HG02852 (cell line): ENCODE measurements at regions not wholly inside any gene's neighbourhood (a gene's known extent, or its start where the extent isn't known, plus 50 kb on each side); places are given as distances from the start of the nearest gene placed in this dataset.

ENCODE experiments used
- ATAC-seq: cut with Tn5 transposase; IDR thresholded peaks from one replicate; pipeline ENCODE4 v1.9.1; 2021; ENCODE audit warnings: mild to moderate bottlenecking, moderate library complexity; ENCODE audit not compliant: unreplicated experiment

DNA sequence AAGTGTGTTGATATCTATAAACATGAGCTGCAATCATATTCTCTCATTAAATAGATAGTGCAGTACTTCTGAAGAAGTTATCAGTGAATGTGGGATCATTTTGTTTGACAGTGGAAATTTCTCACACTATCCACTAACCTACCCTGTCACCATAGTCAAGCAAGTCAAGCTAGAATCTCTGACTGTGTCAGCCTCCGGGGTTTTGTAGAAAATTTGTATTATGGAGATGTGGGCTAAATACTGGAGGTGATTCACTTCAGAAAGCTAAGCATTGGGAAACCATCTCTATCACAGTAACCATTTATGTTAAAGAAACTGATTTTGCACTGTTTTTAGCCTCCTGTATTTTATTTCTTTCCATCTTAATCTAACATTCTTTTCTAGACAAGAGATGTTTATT lies 126.6 kb upstream of the CREB1 start:
- ATAC-seq, result no peak

DNA sequence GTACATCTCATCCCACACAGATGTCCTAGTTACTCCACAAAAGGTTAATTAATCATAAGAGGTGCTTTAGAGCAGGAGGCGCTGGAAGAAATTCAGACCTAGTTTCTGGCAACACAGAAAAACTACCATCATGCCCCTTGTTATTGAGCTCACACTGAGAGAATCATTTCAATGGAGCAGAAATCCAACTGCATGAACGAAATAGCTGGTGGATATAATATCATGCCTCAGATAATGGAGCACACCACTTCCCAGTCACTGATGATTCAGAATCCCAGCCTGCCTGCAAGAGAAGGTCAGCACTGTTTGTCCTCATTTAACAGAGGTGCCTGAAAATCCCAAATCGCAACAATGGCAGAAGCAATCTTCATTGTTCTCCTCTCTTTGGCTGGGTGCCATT lies 125.8 kb upstream of the CREB1 start:
- ATAC-seq, result no peak

DNA sequence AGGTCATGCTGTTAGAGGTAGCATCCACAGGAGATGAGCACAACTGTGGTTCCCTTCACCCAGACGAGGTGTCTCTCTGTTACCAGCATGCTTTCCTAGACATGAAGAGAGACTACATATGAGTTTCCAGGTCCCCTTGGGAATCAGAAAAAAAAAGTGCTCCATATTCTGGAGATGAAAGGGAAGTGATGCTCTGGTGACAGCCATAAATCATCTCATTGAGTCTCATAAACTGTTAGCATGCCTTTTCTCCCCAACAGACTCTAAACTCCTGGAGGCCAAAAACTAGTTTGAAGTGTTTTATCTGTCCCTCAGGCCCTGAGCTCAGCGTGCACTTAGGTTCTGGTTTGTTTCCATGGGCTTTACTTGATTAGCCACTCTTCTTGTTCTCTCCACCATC lies 124.6 kb upstream of the CREB1 start:
- no peak for ATAC-seq

DNA sequence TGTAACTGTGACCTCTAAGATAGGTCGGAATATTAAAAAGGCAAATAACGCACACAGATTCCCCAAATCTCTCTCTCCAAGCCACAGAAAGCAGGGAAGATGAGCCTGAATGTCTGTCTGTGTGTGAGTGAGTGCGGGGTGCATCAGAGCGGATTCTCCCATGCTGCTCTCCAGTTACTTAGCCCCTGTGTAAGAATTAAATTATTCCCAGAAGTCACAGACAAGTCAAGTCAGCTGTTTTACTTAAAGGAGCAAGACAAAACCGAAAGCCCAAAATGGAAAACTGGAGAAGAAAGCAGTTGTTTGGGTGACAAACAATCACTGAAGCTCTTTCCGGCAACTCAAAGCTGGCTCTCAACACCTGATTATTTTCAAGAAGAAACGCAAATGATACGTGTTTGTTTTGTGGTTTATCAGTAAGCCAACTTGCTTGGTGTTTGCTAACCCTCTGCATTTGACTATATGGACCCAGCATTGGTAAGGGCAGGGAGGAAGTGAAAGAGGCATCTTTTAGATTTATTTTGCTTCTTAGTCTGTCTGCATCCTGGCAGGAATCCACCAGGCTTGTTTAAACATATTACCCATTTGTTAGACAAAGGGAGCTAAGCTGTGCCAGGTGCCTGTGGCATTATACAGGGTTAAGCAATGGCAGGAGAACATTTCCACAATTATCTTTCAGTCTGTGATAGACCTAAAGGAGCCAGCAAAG lies 121.5 kb upstream of the CREB1 start:
- ATAC-seq, result peak; percentile 81

DNA sequence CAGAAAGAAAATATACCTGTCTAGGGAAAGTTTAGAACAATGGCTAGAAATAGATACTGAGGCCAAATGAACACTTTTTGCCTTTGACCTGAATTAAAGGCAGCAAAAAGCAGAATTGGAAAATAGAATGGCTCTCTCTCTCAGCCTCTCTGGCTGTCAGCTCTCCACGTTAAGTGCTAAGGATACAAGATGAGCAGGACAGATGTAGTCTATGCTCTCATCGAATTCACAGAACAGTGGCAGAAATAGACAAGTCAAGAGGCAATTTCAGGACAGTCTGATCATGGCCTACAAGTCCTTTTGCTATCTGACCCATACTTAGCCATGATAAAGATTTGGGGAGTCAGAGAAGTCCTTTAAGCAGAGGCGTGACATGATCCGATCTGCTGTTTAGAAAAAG lies 120.2 kb upstream of the CREB1 start:
- no peak for ATAC-seq

DNA sequence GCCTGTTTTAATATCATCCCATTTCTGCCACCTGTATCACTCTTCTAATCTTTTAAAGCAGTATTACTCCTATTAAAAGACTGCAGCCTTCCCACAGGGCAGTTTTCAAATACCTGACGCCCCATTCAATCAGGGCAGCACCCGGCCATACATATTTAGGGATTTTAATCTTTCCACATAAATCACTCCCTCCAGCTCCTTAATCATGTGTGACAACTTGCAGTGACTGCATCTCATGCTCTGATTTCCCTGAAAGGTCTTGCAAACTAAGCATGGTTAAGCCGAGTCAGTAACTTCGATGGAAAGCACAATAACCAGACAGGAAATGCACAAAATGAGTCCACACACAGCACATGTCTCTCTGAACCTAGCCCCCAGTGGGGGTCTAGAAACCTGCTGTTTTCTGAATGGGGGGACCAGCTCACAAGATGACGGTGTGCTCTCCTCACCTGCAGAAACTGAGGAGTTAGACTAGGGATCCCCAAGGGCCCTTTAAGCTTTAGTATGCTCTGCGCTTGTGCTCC lies 116.9 kb upstream of the CREB1 start:
- no peak for ATAC-seq

DNA sequence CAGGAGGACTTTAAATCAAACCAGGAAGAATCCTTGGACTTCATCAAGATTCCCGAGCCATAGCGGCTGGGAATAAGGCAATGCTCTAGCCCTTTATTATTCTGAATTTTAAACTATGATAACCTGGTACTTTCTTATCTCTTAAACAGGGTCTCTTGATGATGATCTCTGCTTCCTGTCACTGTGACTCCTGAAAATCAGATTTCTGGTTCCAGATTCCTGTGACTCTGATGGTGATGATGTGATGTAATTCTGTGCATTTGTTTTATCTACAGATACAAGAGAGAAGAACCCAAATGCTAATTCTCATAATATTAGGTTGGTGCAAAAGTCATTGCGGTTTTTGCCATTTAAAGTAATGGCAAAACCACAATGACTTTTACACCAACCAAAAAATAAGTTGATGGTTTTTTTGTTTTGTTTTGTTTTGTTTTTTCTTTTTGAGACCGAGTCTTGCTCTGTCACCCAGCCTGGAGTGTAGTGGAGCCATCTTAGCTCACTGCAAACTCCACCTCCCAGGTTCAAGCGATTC lies 116.3 kb upstream of the CREB1 start:
- no peak for ATAC-seq

DNA sequence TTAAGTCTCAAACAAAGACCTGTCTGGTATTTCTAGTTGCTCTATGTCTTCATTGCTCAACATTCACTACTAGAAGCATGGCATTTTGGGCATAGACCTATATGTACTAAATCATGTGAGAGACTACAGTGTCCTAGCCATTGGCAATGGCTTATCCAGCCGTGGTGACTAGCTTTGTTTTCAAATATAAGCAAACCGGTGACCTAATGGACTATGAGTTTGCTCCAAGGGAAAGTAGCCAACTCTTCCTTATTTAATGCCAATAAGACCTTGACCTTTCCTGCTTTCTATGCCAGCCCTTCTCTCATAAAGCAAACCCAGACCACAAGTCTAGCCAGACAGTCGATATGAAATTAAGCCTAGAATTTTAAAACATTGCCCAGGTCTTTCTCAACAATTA lies 113.7 kb upstream of the CREB1 start:
- ATAC-seq, result no peak

DNA sequence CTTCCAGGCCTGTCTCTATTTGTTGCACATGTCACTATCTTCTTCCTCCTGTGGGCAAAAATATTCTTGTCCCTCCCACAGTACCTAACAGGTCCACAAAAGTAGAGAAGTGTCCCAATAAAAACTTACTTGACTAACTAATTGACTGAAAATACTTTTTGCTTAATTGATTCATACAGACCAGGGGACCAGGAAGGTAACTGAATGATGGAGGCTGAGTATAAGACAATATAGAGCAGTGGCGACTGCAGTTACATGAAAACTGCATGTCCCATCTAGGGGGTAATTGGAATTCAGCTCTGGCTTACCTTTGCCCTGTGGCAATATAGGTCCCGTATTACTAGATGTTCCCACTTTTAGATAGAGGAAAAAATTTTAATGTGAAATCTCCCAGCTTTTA lies 112.9 kb upstream of the CREB1 start:
- ATAC-seq, result no peak

DNA sequence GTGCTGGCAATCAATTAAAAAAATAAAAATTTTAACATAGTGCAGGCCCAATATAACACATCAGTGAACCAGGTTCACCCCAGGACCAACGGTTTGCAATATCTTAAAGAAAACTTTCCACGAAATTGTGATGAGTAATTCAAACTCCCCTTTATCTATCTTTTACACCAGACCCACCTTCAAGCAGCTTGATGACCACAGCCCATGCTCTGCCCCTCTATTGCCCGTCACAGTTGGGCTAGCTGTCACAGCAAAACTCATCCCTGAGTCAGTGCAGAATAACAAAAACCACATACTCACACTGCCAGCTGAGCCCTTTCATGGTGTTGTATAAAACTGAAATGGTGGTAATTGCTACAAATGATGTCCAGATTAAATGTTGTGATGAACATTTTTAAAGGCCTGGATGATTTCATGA lies 112.5 kb upstream of the CREB1 start:
- ATAC-seq, result no peak

DNA sequence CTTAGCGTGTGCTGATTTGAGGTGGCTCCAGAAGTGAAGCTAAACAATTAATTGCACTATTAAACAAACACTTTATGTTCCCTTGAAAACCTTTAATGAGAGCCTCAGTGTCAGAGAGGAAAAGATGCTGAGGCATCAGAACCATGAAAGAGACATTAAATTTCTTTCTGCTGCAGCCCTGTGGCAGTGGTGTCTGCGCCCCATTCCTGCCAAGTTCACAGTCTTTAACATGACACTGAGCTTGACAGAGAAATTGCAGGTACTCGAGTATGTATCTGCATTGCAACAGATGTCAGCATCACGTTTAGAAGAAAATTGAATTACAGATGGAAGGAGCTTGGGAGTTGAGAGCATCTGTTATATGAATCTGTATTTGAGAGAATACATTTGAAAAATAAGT lies 111.3 kb upstream of the CREB1 start:
- ATAC-seq, result no peak

DNA sequence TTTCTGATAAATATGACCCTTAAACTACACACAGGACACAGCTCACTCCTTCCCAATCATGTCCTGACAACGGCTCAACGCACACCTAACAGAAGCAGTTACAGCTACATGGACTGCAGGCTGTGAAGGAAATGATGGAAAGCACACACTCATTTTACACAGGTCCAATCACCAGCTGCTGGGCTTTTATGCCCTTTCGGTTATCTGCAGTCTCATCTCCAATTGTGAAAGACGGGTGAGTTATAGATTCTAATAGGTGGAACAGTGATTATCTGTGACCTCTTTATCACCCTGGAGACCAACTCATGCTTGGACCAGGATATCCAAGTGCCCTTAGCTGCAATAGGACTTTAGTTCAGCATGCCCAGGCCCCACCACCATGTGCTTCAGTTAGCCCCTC lies 110.4 kb upstream of the CREB1 start:
- no peak for ATAC-seq

DNA sequence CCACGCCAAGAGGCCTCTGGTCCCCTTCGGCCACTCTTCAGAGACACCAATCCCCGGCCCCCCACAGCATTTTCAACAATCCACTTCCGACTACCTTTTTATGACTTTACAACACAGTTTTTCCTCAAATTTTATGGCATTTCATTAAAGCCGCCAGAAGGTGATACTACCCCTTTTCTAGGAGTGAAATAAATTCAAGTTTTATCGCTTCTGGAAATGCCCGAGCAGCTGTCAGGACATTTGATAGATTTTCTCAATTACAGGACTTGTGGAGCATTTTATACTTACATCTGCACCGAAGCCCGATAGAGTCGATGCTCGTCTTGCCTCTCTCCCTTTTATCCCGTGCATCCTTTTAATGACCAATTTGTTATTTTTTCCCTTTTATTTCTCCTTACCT lies 108.1 kb upstream of the CREB1 start:
- ATAC-seq, result no peak

DNA sequence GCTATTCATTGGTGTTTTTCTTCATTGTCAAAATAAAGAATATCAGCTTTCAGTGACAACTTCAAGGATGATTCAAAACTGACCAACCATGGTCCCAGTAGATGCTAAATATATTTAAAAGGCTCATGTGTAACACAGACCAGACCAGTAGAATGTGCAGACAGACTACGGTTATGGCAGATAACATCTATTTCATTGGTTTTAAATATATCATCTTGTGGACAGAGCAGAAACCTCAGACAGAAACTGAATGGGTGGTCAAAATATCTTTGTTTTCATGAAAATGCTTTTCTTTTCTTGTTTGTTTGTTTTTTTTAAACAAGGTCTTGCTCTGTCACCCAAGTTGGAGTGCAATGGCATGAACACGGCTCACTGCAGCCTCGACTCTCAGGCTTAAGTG lies 107.4 kb upstream of the CREB1 start:
- peak; percentile 49 for ATAC-seq

DNA sequence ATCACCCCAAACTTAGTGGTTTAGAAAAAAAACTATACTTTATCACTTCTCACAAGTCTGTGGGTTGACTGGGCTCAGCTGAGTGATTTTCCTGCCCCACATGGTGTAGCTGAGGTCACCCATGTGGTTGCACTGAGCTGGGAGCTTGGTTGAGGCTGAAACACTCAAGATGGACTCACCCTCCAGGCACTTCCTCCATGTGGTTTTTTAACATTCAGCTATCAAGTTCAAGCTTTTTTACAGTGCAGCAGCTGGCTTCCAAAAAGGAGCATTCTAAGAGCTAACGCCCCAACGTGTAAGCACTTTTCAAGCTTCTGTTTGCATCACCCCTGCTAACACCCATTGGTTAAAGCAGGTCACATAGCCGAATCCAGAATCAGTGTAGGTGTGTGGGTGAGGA lies 105.9 kb upstream of the CREB1 start:
- ATAC-seq, result peak; percentile 94

DNA sequence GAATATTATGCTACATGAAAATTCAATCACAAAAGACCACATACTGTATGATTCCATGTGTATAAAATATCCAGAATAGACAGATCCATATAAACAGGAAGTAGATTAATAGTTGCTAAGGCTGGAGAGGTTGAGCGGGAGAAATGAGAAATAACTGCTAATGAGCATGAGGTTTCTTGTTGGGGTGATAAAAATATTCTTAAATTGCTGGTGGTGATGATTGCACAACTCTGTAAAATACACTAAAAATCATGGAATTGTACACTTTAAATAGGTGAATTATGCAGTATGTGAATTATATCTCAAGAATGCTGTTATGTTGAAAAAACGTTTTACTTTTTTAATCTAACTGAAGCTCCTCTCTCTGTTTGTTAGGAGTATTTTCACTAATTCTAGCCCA lies 101.8 kb upstream of the CREB1 start:
- no peak for ATAC-seq

DNA sequence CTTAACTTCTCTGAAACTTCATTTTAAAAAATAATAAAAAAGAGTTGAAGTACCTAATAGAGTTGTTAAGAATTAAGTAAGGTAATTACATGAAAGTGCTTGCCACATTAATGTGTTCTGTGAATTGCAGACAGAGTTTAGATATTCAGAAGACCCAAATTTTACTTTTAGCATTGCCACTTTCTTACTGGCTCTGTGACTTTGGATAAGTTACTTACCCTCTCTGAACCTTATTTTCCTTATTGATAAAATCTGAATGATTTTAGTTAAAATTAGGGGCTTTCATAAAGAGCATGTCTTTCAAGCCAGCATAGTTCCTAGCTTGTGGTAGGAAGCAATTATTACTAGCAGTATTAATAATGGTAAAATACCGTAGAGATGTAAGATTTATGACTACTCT lies 101.2 kb upstream of the CREB1 start:
- no peak for ATAC-seq

DNA sequence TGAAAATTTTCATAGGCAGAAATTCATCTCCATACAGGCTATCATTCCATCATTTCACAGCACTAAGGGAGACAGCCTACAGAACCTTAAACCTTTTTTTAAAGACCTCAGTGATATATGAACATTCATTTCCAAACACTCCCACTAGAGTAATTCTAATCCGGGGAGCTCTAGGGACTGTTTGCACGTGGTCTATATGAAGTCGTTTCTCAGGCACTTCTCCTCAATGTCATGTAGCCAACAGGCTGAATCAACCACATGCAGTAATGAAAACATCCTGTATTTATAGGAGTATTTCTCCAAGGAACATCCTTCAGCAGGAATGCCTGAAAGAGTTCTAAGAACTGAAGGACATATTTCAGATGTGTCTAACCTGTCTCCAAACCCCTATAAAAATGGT lies 97.3 kb upstream of the CREB1 start:
- ATAC-seq, result no peak

DNA sequence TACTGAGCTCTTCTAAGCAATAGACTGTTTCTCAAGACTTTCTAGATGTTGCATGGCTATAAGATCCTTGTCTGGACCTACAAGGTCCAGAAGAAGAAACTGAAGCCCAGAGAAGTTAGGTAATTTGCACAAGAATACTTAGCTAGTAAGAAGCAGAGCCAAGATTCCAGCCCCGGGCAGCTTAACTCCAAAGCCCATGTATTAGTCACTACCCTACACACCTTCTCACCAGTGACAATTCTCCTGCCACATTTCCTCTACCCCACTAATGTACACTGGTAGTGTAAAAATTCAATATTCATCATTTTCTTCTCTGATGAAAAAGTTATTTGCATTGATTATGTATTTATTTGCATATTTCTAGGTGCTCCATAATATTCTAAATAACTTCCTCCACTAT lies 95.5 kb upstream of the CREB1 start:
- ATAC-seq, result no peak

DNA sequence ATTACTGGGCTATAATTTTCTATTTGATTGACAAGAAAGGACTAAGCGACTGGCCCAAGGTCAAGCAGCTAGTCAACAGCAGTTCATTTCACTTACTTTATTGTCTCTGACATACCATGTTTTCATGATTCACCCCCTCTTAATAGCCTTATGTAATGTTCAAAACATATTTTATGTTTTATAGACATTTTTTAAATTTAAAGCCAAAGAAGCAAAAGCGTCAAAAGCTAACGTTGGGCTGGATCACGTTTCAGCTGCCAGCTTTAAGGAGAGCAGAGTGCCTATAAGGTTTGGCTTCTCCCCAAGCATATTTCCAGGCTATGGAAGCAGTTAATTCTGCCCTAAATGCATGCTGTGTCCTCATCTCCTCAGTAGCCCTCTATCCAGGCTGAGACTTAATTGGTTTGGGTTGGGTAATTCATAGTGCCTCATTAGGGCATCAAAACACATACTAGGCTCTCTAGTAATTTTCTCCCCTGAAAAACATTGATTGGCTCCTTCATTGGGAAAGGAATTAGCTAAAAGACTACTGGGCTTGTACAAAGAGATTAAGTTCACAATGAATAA lies 94.8 kb upstream of the CREB1 start:
- ATAC-seq, result no peak

DNA sequence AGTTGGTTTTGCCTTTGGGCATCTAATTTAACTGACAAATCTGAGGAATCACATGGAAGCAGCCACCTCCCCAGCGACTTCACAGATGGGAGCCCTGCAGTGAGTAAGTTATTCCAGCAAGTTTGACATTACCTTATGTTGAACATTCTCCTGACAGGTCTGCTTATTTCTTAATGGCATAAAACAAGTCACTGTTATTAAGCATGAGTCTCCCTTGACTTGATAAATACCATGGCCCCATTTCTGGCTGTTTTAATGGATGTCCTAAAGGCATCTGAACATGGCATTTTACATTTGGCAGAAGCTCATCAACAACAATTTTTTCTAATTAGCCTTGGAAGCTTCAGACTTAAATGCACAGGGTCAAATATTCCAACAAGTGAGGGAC lies 92.6 kb upstream of the CREB1 start:
- ATAC-seq, result no peak

DNA sequence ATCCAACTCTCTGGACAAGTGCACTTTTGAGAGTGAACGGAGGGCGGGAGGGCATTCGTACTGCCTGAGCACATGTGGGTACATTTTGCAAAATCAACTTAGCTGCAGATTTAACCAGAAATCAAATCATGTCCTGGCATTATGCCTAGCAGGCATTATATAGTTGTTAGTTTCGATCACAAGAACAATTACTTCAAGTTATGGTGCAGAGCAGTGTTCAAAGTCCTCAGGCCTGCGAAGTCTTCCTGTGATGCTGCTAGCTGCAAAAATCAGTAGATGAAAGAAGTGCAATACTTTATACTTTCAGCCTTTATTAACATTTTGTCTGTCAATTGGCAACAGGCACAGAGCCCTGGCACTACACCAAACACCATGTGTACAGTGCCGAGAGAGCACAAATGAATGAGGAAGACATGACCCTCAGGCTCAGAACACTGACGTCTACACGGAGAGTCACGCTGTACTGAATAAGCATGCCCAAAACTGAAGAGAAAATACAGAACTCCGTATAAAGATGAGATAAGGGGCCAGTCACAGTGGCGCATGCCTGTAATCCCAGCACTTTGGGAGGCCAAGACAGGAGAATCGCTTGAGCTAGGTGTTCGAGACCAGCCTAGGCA lies 92.1 kb upstream of the CREB1 start:
- no peak for ATAC-seq
